GM06990 (cell line): ENCODE measurements at regions not wholly inside any gene's neighbourhood (a gene's known extent, or its start where the extent isn't known, plus 50 kb on each side); places are given as distances from the start of the nearest gene placed in this dataset.

Source experiments
- DNase-seq: peaks from one replicate; pipeline ENCODE4 v3.0.0-alpha.2; 2011; ENCODE audit not compliant: insufficient read length; ENCODE audit errors: extremely low read depth
- H3K27me3 ChIP-seq: replicated peaks from 2 replicates; pipeline ENCODE4 v1.6.0; 2011; ENCODE audit warnings: low read length; ENCODE audit not compliant: control insufficient read depth, insufficient read depth
- H3K36me3 ChIP-seq: 2 replicates; pipeline ENCODE4 v1.5.1; 2011; ENCODE audit warnings: low read length; ENCODE audit not compliant: control insufficient read depth, insufficient read depth
- H3K4me3 ChIP-seq: replicated peaks from 2 replicates; pipeline ENCODE4 v1.5.1; 2011; ENCODE audit warnings: low read depth, mild to moderate bottlenecking, control low read depth, low read length
- CTCF ChIP-seq: IDR thresholded peaks from 2 replicates; pipeline ENCODE4 v1.5.1; 2011; ENCODE audit warnings: low read length, control low read depth, mild to moderate bottlenecking, inconsistent platforms; ENCODE audit not compliant: insufficient read depth, poor library complexity, severe bottlenecking

GRCh38 chr1:217164403-217164802, 441.2 kb upstream of the ESRRG start:
- Histone ChIP-seq H3K36me3 (no peaks in the 10 kb centered on the region), H3K27me3 (no peaks in the 10 kb centered on the region), H3K4me3 (no peak overlapping the region)
- TF ChIP-seq CTCF, result no peak
- no peak for DNase-seq

GRCh38 chr1:217153361-217153760, 430.1 kb upstream of the ESRRG start:
- TF ChIP-seq CTCF, result no peak
- DNase-seq, result no peak
- H3K27me3 ChIP-seq, result no peaks in the 10 kb centered on the region

GRCh38 chr1:217150366-217150765, 427.1 kb upstream of the ESRRG start:
- no peak for TF ChIP-seq CTCF
- Histone ChIP-seq H3K4me3 (no peak overlapping the region), H3K27me3 (no peaks in the 10 kb centered on the region), H3K36me3 (no peaks in the 10 kb centered on the region)
- DNase-seq, result no peak

More at GRCh38 chr1:217153361-217153760, 430.1 kb upstream of the ESRRG start:
- no peaks in the 10 kb centered on the region for H3K36me3 ChIP-seq
- no peak overlapping the region for H3K4me3 ChIP-seq

GRCh38 chr1:217149791-217150190, 426.6 kb upstream of the ESRRG start:
- H3K27me3 ChIP-seq, result no peaks in the 10 kb centered on the region
- no peak for DNase-seq
- no peak overlapping the region for H3K4me3 ChIP-seq
- H3K36me3 ChIP-seq, result no peaks in the 10 kb centered on the region
- TF ChIP-seq CTCF, result no peak

- TF ChIP-seq CTCF, result no peak
- Histone ChIP-seq H3K27me3 (peaks cover 2% of the 10 kb centered on the region; the same call in 1 of the 2 replicates), H3K4me3 (no peak overlapping the region), H3K36me3 (no peaks in the 10 kb centered on the region)
- DNase-seq, result no peak
These were observed 418.5 kb upstream of the ESRRG start for GRCh38 chr1:217141711-217142110.
